H9 (cell line): ENCODE measurements at regions not wholly inside any gene's neighbourhood (a gene's known extent, or its start where the extent isn't known, plus 50 kb on each side); places are given as distances from the start of the nearest gene placed in this dataset.

Experiments
- DNase-seq: peaks from one replicate; pipeline ENCODE4 v3.0.0-alpha.2; 2017
- H2AFZ ChIP-seq: one replicate; pipeline ENCODE4 v1.6.1; 2013; ENCODE audit warnings: mild to moderate bottlenecking, low read length, control low read depth, moderate library complexity
- H2AK5ac ChIP-seq: 2 replicates; pipeline ENCODE4 v1.6.1; 2013; ENCODE audit warnings: low read length, control low read depth, mixed read lengths; ENCODE audit not compliant: insufficient read length
- H2BK120ac ChIP-seq: one replicate; pipeline ENCODE4 v1.6.1; 2013; ENCODE audit warnings: low read depth, mild to moderate bottlenecking, low read length, control low read depth, inconsistent platforms; ENCODE audit not compliant: poor library complexity, severe bottlenecking
- H2BK12ac ChIP-seq: 2 replicates; pipeline ENCODE4 v1.6.1; 2013; ENCODE audit warnings: low read length, control low read depth, mixed read lengths, low read depth; ENCODE audit not compliant: insufficient read length
- H2BK15ac ChIP-seq: 2 replicates; pipeline ENCODE4 v1.6.1; 2013; ENCODE audit warnings: low read depth, low read length, control low read depth
- H2BK20ac ChIP-seq: one replicate; pipeline ENCODE4 v1.6.1; 2013; ENCODE audit warnings: low read depth, mild to moderate bottlenecking, low read length, control low read depth, inconsistent platforms; ENCODE audit not compliant: poor library complexity, severe bottlenecking
- H2BK5ac ChIP-seq: 2 replicates; pipeline ENCODE4 v1.6.1; 2013; ENCODE audit warnings: low read length, control low read depth, mixed read lengths; ENCODE audit not compliant: insufficient read length
- H3K14ac ChIP-seq: 2 replicates; pipeline ENCODE4 v1.6.1; 2013; ENCODE audit warnings: low read length, control low read depth; ENCODE audit not compliant: insufficient read depth
- H3K18ac ChIP-seq: 2 replicates; pipeline ENCODE4 v1.6.1; 2013; ENCODE audit warnings: low read depth, mild to moderate bottlenecking, mixed read lengths, low read length, control low read depth; ENCODE audit not compliant: insufficient read length
- H3K23ac ChIP-seq: 2 replicates; pipeline ENCODE4 v1.6.1; 2013; ENCODE audit warnings: low read length, control low read depth, mixed read lengths, low read depth; ENCODE audit not compliant: insufficient read length
- H3K23me2 ChIP-seq: 2 replicates; pipeline ENCODE4 v1.6.1; 2013; ENCODE audit warnings: low read depth, mild to moderate bottlenecking, mixed read lengths, low read length, control low read depth; ENCODE audit not compliant: insufficient read length, poor library complexity, severe bottlenecking
- H3K27ac ChIP-seq: 2 replicates; pipeline ENCODE4 v1.5.1; 2013; ENCODE audit warnings: low read length, control low read depth, mixed read lengths, low read depth; ENCODE audit not compliant: insufficient read length
- H3K27me3 ChIP-seq: 2 replicates; pipeline ENCODE4 v1.6.1; 2013; ENCODE audit warnings: low read length, control low read depth, inconsistent platforms; ENCODE audit not compliant: insufficient read depth
- H3K4ac ChIP-seq: 2 replicates; pipeline ENCODE4 v1.6.1; 2013; ENCODE audit warnings: low read depth, mild to moderate bottlenecking, control low read depth, inconsistent platforms, low read length, moderate library complexity
- H3K4me1 ChIP-seq: 2 replicates; pipeline ENCODE4 v1.6.1; 2013; ENCODE audit warnings: low read length, control low read depth, inconsistent platforms; ENCODE audit not compliant: insufficient read depth
- H3K4me2 ChIP-seq: 2 replicates; pipeline ENCODE4 v1.6.1; 2013; ENCODE audit warnings: low read length, control low read depth, mixed read lengths; ENCODE audit not compliant: insufficient read length, insufficient read depth
- H3K56ac ChIP-seq: 2 replicates; pipeline ENCODE4 v1.6.1; 2013; ENCODE audit warnings: low read depth, mild to moderate bottlenecking, mixed read lengths, low read length, control low read depth; ENCODE audit not compliant: insufficient read length
- H3K79me1 ChIP-seq: 2 replicates; pipeline ENCODE4 v1.6.1; 2013; ENCODE audit warnings: low read depth, mild to moderate bottlenecking, moderate library complexity, low read length, control low read depth, inconsistent platforms; ENCODE audit not compliant: insufficient read depth, poor library complexity, severe bottlenecking
- H3K79me2 ChIP-seq: 2 replicates; pipeline ENCODE4 v1.6.1; 2013; ENCODE audit warnings: low read length, control low read depth, inconsistent platforms; ENCODE audit not compliant: insufficient read depth
- H3K9ac ChIP-seq: 2 replicates; pipeline ENCODE4 v1.6.1; 2013; ENCODE audit warnings: low read length, control low read depth, mixed read lengths; ENCODE audit not compliant: insufficient read length; ENCODE audit errors: extremely low read depth
- H3K9me3 ChIP-seq: one replicate; pipeline ENCODE4 v1.6.1; 2013; ENCODE audit warnings: low read depth, low read length, inconsistent platforms; ENCODE audit not compliant: control insufficient read depth
- H3T11ph ChIP-seq: one replicate; pipeline ENCODE4 v1.6.1; 2013; ENCODE audit warnings: mild to moderate bottlenecking, low read length, control low read depth, inconsistent platforms
- H4K20me1 ChIP-seq: one replicate; pipeline ENCODE4 v1.6.1; 2013; ENCODE audit not compliant: control insufficient read depth, insufficient read length, insufficient read depth
- H4K5ac ChIP-seq: 2 replicates; pipeline ENCODE4 v1.6.1; 2013; ENCODE audit warnings: low read depth, mild to moderate bottlenecking, mixed read lengths, low read length, control low read depth; ENCODE audit not compliant: insufficient read length
- H4K8ac ChIP-seq: replicated peaks from 2 replicates; pipeline ENCODE4 v1.6.1; 2013; ENCODE audit warnings: low read length, control low read depth, mixed read lengths, low read depth; ENCODE audit not compliant: insufficient read length
- H4K91ac ChIP-seq: 2 replicates; pipeline ENCODE4 v1.6.1; 2013; ENCODE audit warnings: low read depth, mild to moderate bottlenecking, moderate library complexity, mixed read lengths, low read length, control low read depth; ENCODE audit not compliant: insufficient read length
- H3K27ac Mint-ChIP-seq, 3 experiments: 2 replicates in 2 of 3; 3 replicates in 1 of 3; pipeline ENCODE4 v1.8.0; 2020 to 2021; ENCODE audit warnings: mixed read lengths in 3 of 3, mild to moderate bottlenecking in 1 of 3, moderate library complexity in 1 of 3
- H3K27me3 Mint-ChIP-seq: 2 replicates; pipeline ENCODE4 v1.8.0; 2021; ENCODE audit warnings: low read depth, mild to moderate bottlenecking, moderate library complexity, mixed read lengths
- H3K36me3 Mint-ChIP-seq, 3 experiments: 2 replicates in 2 of 3; 3 replicates in 1 of 3; pipeline ENCODE4 v1.8.0; 2020 to 2021; ENCODE audit warnings: low read depth in 3 of 3, mixed read lengths in 3 of 3; ENCODE audit not compliant: insufficient read depth in 1 of 3
- H3K4me1 Mint-ChIP-seq, 2 experiments: 2 replicates each; pipeline ENCODE4 v1.8.0; 2020; ENCODE audit warnings: mixed read lengths in 2 of 2
- H3K4me3 Mint-ChIP-seq, 2 experiments: 2 replicates in 1 of 2; 3 replicates in 1 of 2; pipeline ENCODE4 v1.8.0; 2020 to 2021; ENCODE audit warnings: mild to moderate bottlenecking in 2 of 2, mixed read lengths in 2 of 2, moderate library complexity in 1 of 2
- H3K9me3 Mint-ChIP-seq, 2 experiments: 2 replicates in 1 of 2; 3 replicates in 1 of 2; pipeline ENCODE4 v1.8.0; 2020; ENCODE audit warnings: mild to moderate bottlenecking in 2 of 2, mixed read lengths in 2 of 2, moderate library complexity in 1 of 2
- CTCF ChIP-seq: fragments of 200-600 bp; sonication (generic); conservative IDR thresholded peaks from 3 replicates; pipeline ENCODE4 v1.8.0; 2021; ENCODE audit warnings: antibody characterized with exemption, mild to moderate bottlenecking
- WGBS: extraction: QIAGEN DNeasy Blood & Tissue Kit; methylation state at CpG from one replicate; pipeline ENCODE4 v1.1.7; 2013; ENCODE audit warnings: missing lambda C conversion rate, low lambda C conversion rate, mixed read lengths; ENCODE audit not compliant: insufficient read length; ENCODE audit errors: extremely low coverage; 5-methylcytosine and 5-hydroxymethylcytosine counted together

GRCh38 chr3:192082730-192083660, 622.0 kb downstream of the PYDC2 start:
- Histone ChIP-seq H4K8ac (no peak overlapping the region), H4K5ac (no peak overlapping the region), H3K23ac (no peak overlapping the region), H3K79me1 (no peaks in the 10 kb centered on the region), H2BK5ac (no peak overlapping the region), H3K14ac (no peak overlapping the region), H2BK15ac (no peak overlapping the region), H2BK20ac (no peak overlapping the region), H3K27me3 (no peaks in the 10 kb centered on the region), H3T11ph (no peak overlapping the region), H3K27ac (no peak overlapping the region), H4K91ac (no peak overlapping the region), H3K56ac (no peak overlapping the region), H4K20me1 (no peaks in the 10 kb centered on the region), H3K18ac (no peak overlapping the region), H3K9ac (no peak overlapping the region), H3K4ac (no peak overlapping the region), H3K9me3 (no peaks in the 10 kb centered on the region), H2AFZ (no peak overlapping the region), H3K4me2 (no peak overlapping the region), H2BK12ac (no peak overlapping the region), H2BK120ac (no peak overlapping the region), H3K4me1 (no peaks in the 10 kb centered on the region; the same call in 1 of the 2 replicates), H3K79me2 (no peaks in the 10 kb centered on the region), H3K23me2 (no peaks in the 10 kb centered on the region), H2AK5ac (no peak overlapping the region)
- Mint-ChIP-seq H3K27ac (no peak overlapping the region), H3K27me3 (no peaks in the 10 kb centered on the region), H3K9me3 (no peaks in the 10 kb centered on the region), H3K4me1 (peaks cover 14 to 18% of the 10 kb centered on the region in 2 experiments), H3K36me3 (no peaks in the 10 kb centered on the region), H3K4me3 (no peak overlapping the region)
- DNase-seq, result no peak
- no peak for TF ChIP-seq CTCF
- no CpG with 5 or more reads among the region's 5 CpGs for WGBS
